MCF 10A (cell line): ENCODE measurements at regions not wholly inside any gene's neighbourhood (a gene's known extent, or its start where the extent isn't known, plus 50 kb on each side); places are given as distances from the start of the nearest gene placed in this dataset.

Experiments
- BruUV-seq: library from RNA; stranded (reverse); fragments of 400-500 nt; replicated peaks from 2 replicates; lab custom pipeline; 2021; lab: Mats Ljungman, UMichigan
- CTCF ChIA-PET: fragments of 300-600 bp; sonication (Branson Sonifier 250); formaldehyde crosslinking; extraction: SDS; loops from one replicate; lab custom pipeline; 2021; ENCODE audit warnings: antibody characterized with exemption, inconsistent platforms; lab: Yijun Ruan, JAX
- POLR2A ChIA-PET: fragments of 300-600, 350-650 bp; sonication (Branson Sonifier 250); formaldehyde crosslinking; extraction: SDS; loops from one replicate; lab custom pipeline; 2020; ENCODE audit warnings: antibody characterized with exemption, inconsistent platforms; lab: Yijun Ruan, JAX
- DNase-seq: peaks from one replicate; pipeline ENCODE4 v3.0.0-alpha.2; 2018; ENCODE audit not compliant: unreplicated experiment
- H3K27ac Mint-ChIP-seq: one replicate; pipeline ENCODE4 v1.8.0; 2022; ENCODE audit warnings: mild to moderate bottlenecking, low read depth, mixed read lengths; ENCODE audit not compliant: unreplicated experiment
- H3K27me3 Mint-ChIP-seq: one replicate; pipeline ENCODE4 v1.8.0; 2022; ENCODE audit warnings: mixed read lengths; ENCODE audit not compliant: insufficient read depth, unreplicated experiment
- H3K36me3 Mint-ChIP-seq: one replicate; pipeline ENCODE4 v1.8.0; 2022; ENCODE audit warnings: mild to moderate bottlenecking, moderate library complexity, mixed read lengths; ENCODE audit not compliant: insufficient read depth, unreplicated experiment
- H3K4me1 Mint-ChIP-seq: one replicate; pipeline ENCODE4 v1.8.0; 2022; ENCODE audit warnings: mixed read lengths; ENCODE audit not compliant: insufficient read depth, unreplicated experiment
- H3K4me3 Mint-ChIP-seq: one replicate; pipeline ENCODE4 v1.8.0; 2022; ENCODE audit warnings: mild to moderate bottlenecking, moderate library complexity, mixed read lengths; ENCODE audit not compliant: unreplicated experiment
- H3K9me3 Mint-ChIP-seq: one replicate; pipeline ENCODE4 v1.8.0; 2022; ENCODE audit warnings: mixed read lengths; ENCODE audit not compliant: unreplicated experiment
- CTCF ChIP-seq: fragments of 200-600 bp; IDR thresholded peaks from one replicate; pipeline ENCODE4 v1.8.0; 2022; ENCODE audit warnings: antibody characterized with exemption, mild to moderate bottlenecking; ENCODE audit not compliant: unreplicated experiment
- intact Hi-C: fragments of 100-400 bp; cut with micrococcal nuclease; formaldehyde crosslinking; loops from 2 replicates; pipeline ENCODE4 v1.14.1; 2022

DNA sequence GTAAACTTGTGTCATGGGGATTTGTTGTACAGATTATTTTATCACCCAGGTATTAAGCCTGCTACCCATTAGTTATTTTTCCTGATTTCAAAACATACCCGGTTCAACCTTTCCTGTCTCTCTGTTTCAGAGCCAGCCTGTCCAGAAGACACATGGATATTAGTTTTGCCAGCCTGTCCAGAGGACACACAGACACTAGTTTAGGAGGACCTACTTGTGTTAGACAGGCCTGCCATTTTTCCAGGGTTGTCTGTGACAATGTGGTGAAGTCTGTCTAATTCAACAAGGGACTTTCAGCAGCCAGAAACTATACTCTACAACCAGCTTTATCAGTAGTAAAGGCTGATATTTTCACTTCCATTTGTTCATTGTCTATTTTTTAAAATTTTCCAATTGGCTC, 56.1 kb upstream of the DCC start:
- Mint-ChIP-seq H3K4me1 (no peaks in the 10 kb centered on the region), H3K9me3 (no peaks in the 10 kb centered on the region), H3K27me3 (no peaks in the 10 kb centered on the region), H3K27ac (no peak overlapping the region), H3K4me3 (no peak overlapping the region), H3K36me3 (no peaks in the 10 kb centered on the region)
- BruUV-seq: no TSS peak
- no peak for TF ChIP-seq CTCF
- intact Hi-C loops: no loop called here
- ChIA-PET CTCF (interaction anchor here (0.6 kb wide), 1 partner anchor 562 kb away, joined by 5 read pairs; no protein-coding TSS in a partner anchor), POLR2A (interaction anchor here (0.6 kb wide), 2 partner anchors 55 to 1205 kb away, joined by 3 to 4 read pairs; no protein-coding TSS in a partner anchor)
- no peak for DNase-seq

GRCh38 chr18:52286675-52287074, 53.3 kb upstream of the DCC start:
- Mint-ChIP-seq H3K9me3 (no peaks in the 10 kb centered on the region), H3K27me3 (no peaks in the 10 kb centered on the region), H3K36me3 (no peaks in the 10 kb centered on the region), H3K27ac (no peak overlapping the region), H3K4me1 (no peaks in the 10 kb centered on the region), H3K4me3 (no peak overlapping the region)
- intact Hi-C loops: loop anchor here (5.0 kb wide), 2 partner anchors 599 to 1174 kb away; no protein-coding TSS in a partner anchor
- DNase-seq: no peak
- CTCF ChIA-PET: interaction anchor here (0.6 to 1.0 kb wide), 3 partner anchors 412 to 831 kb away, joined by 3 to 4 read pairs (median 3); no protein-coding TSS in a partner anchor
- POLR2A ChIA-PET: interaction anchor here (0.6 kb wide), 1 partner anchor 283 kb away, joined by 3 read pairs; no protein-coding TSS in a partner anchor
- no peak for TF ChIP-seq CTCF
- no TSS peak for BruUV-seq

DNA sequence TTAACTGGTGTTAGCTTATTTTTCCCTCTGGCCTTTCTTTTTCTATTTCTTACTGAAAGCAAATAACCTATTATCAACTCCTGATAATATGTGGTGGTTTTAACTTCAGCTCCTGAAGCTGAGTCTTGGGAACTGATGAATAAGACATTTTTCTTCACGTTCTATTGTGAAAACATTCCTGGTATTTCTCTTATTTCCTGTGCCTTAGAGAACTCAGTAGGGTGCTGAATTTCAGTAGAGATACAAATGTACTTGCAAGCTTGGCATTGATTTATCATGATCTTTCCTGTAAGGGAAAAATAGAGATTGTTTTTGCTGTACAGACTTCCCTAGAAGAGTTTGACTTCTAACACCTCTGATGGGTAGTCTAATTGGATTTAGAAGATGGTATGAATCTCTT, 52.8 kb upstream of the DCC start:
- Mint-ChIP-seq H3K27me3 (no peaks in the 10 kb centered on the region), H3K4me3 (no peak overlapping the region), H3K27ac (no peak overlapping the region), H3K9me3 (no peaks in the 10 kb centered on the region), H3K36me3 (no peaks in the 10 kb centered on the region), H3K4me1 (no peaks in the 10 kb centered on the region)
- intact Hi-C loops: loop anchor here (5.0 kb wide), 2 partner anchors 600 to 1175 kb away; no protein-coding TSS in a partner anchor
- no TSS peak for BruUV-seq
- ChIA-PET POLR2A (interaction anchor here (0.6 kb wide), 1 partner anchor 283 kb away, joined by 3 read pairs; no protein-coding TSS in a partner anchor), CTCF (interaction anchor here (0.6 to 1.0 kb wide), 3 partner anchors 413 to 832 kb away, joined by 3 to 4 read pairs (median 3); no protein-coding TSS in a partner anchor)
- DNase-seq: no peak
- TF ChIP-seq CTCF: no peak

- no peak overlapping the region for H3K4me3 Mint-ChIP-seq
- H3K4me1 Mint-ChIP-seq: no peaks in the 10 kb centered on the region
- ChIA-PET POLR2A (interaction anchor here (0.5 to 1.2 kb wide), 2 partner anchors 619 to 854 kb away, joined by 3 to 4 read pairs; no protein-coding TSS in a partner anchor), CTCF (interaction anchor here (0.5 to 2.8 kb wide), 26 partner anchors 10 to 1147 kb away, joined by 3 to 28 read pairs (median 4); no protein-coding TSS in a partner anchor)
- DNase-seq: peak; percentile 49
- peak; percentile 86 for TF ChIP-seq CTCF
- no peaks in the 10 kb centered on the region for H3K36me3 Mint-ChIP-seq
- BruUV-seq: no TSS peak
- no peak overlapping the region for H3K27ac Mint-ChIP-seq
- H3K9me3 Mint-ChIP-seq: no peaks in the 10 kb centered on the region
- intact Hi-C loops: loop anchor here (1.0 to 5.0 kb wide), 4 partner anchors 601 to 1176 kb away; no protein-coding TSS in a partner anchor
- no peaks in the 10 kb centered on the region for H3K27me3 Mint-ChIP-seq
Measured at GRCh38 chr18:52288403-52289004, 51.5 kb upstream of the DCC start.
